Dedifferentiated amniotic fluid mesenchymal stem cell (primary cell): ENCODE measurements at regions not wholly inside any gene's neighbourhood (a gene's known extent, or its start where the extent isn't known, plus 50 kb on each side); places are given as distances from the start of the nearest gene placed in this dataset.

Experiments
- DNase-seq: peaks from one replicate; pipeline ENCODE4 v3.0.0-alpha.2; 2016; ENCODE audit errors: extremely low spot score

DNA sequence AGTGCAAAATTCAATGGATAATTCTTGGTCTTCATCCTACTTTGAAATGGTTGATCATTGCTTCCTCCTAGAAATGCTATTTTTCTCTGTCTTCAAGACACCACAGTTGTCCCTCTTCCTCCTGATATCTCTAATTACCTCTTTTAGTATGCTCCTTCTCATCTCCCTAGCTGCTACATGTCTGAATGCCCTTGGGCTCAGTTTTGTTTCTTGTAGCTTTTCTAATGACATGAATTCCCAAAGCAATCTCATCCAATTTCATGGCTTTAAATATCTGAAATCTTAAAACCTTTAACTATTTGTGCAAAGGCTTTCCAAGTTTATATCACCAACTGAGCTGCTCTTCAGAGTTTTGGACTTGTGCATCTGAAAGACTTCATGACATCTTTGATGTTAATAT is 120.2 kb upstream of the RGS17 start:
- no peak for DNase-seq

DNA sequence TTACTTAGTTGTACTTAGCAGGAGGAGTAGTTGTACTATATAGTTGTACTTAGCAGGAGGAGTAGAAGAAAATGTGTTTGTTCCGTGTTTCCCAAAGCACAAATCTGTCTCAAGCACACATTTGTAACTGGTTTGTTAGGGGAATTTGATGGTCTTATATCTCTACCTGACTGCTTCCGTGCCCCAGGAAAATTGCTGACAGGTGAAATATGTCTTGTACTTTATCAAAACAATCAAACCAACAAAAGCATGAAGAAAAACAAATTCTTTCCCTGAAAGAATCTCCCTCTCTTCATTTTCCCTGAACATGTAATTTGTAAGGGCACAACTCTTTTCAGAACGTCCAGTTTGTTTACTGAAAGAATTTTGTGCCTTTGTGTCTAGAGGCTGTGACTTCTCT is 106.6 kb upstream of the RGS17 start:
- no peak for DNase-seq

DNA sequence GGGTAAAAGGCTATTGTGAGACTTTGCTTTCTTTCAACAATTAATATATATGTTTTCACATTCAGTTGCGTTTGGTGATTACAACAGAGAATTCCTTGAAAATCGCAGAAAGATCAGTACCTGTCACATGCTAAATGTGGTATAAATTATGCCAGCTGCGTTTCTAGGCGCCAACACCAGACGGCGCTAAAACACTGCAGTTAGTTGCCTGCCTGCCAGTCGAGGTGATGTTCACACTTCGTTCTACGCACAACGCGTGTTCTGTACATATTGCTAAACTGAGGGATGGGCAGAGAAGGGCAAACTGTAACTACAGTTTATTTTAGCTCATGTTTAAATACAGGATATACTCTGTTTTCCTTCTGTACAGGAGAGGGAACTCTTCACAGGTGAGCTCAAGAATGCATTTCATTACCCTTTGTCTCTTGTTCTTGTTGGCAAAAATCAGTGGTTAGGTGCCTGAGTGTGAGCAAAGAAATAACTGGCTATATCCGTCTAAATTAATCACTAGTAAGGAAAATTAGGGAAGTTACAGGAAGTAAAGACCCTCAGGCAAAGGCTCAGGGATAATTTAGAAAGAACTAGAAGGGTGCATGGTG is 100.1 kb upstream of the RGS17 start:
- DNase-seq = no peak

DNA sequence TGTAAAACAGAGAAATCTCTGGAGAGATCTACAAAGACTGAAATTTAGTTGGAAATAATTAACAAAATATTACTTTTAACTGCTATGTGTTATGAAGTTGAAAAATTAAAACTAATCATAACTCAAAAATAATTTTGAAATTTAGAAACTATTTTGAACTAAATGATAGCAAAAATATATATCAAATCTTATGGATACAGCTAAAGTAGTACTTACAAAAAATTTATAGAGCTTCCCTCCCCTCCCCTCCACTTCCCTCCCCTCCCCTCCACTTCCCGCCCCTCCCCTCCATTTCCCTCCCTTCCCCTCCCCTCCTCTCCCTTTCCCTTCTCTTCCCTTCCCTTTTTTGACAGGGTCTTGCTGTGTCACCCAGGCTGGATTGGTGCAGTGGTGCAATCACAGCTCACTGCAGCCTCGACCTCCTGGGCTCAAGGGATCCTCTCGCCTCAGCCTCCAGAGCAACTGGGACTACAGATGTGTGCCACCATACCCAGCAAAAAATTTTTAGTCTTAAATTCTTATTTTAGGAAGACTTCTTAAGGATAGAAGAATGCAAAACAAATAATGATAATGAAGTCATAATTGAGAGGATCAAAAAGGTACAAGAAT is 87.2 kb upstream of the RGS17 start:
- DNase-seq = no peak

DNA sequence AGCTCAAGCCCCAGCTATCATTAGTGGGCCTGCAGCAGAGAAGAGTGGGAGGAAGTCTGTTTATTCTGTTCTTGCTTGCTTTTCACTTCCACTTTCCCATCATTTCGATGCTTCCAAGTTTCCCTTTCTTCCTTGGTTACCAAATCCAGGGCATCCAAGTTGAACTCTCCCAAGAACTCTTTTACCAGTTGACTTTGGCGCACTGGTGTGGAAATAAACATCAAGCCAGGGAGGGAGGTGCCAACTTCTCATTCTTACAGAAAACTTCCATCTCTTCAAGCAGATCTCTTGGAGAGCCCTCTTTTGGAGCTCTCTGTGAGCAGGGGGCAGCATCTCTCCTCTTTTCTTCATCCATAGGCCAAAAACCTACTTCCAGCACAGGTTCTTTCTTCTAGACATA is 85.7 kb upstream of the RGS17 start:
- no peak for DNase-seq

DNA sequence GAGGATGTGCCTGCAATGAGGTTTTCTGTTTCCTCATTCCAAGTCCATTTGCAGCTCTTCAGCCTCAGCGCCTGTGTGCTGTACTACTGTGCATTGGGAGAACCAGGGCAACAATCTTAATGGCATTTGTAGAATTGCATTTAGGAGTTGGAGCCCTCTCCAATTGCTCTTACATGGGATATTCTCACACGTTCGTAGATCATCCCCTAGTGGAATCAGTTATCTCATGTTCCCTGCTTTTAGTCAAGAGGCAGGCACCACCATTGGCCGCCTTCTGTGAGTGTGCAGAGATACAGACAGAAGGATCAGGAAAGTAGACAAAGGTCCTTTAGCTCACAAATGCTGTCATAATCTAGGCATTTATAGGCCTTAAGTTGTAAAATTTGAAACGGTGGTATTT is 84.2 kb upstream of the RGS17 start:
- DNase-seq = no peak

DNA sequence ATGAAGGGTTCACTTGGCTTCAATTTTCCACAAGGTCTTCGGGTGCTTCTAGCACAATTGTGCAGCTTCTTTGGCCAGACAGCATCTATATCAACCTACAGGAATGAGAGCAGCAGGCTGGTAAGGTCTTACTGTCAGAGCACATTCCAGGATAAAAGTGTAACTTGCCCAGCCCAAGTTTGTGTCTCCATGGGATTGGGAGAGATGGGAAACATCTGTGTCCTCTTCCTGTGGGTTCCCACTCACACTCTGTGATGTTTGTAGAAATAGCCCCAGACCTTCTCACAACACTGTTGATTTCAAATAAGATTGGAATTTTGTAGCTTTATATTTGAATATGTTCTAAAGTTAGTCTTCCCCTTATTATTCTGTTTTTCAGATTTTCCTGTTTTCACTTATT is 83.4 kb upstream of the RGS17 start:
- no peak for DNase-seq

DNA sequence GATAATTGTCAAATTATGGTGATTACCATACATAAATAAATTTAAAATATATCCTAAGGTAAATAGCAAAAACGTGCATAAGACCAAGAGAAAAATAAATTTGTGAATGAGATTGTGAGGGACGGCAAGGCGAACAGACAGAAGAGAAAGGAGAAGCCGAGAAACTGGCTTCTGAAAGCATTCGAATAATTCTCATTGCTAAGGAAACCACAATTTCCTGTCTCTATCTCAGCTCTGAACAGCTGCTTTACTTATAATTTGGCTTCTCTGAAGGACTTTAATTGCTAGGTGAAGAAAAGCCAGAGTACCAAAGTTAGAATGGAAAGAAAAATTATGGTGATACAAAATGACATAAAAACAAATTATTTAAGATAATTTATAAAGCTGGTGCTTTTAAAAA is 79.0 kb upstream of the RGS17 start:
- DNase-seq = no peak

DNA sequence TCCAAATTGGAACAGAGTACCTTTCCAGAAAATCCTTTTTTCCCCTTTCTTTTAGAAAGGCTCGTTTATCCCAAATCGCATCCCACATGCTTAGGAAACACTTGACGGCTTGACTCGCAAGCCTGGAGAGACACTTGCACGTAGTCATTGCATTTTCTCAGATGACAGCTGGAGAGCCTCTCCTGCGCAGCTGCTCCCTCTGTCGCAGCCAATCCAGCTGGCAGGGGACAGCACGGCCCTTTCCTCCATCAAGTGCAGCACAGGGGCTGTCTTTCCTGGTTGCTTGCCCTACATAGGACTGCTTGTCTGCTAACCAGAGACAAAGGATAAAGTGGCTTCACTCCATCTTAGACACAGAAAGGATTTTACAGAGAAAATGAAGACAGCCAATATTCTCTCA is 77.6 kb upstream of the RGS17 start:
- no peak for DNase-seq

DNA sequence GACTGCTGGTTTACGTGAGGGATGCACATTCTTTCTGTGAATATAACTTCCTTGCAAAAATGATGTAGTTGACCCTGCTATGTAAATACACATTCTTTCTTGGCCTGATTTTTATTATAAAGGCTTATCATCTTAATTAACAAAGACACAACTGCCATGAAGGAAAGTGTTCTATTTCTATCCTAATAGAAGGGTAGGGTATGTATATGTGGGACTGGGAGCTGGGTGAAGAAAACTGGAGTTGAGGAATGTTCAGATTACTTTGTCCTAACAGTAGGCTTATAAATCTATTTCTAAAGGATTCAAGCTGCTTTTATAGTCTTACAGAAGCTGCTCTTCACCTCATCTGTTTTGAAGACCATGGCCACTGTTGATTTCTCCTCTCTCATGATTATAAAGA is 76.5 kb upstream of the RGS17 start:
- no peak for DNase-seq

DNA sequence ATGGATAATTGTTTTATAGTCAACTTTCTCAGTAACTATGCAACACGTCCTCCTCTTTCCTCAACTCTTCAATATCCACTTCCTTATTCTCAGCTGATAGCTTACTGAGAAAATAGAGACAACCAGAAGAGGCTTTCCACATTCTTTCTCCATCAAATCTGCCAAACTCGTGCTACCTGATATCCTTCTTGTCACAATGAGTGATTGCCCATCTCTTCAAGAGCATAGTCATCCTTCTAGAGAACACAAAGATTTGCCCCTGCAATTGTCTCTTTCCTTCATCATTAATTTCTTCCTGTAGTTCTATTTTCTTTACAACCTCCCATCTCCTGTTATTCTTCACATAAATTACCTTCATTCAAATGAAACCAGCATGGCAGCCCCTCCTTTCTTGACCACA is 75.9 kb upstream of the RGS17 start:
- DNase-seq = no peak

DNA sequence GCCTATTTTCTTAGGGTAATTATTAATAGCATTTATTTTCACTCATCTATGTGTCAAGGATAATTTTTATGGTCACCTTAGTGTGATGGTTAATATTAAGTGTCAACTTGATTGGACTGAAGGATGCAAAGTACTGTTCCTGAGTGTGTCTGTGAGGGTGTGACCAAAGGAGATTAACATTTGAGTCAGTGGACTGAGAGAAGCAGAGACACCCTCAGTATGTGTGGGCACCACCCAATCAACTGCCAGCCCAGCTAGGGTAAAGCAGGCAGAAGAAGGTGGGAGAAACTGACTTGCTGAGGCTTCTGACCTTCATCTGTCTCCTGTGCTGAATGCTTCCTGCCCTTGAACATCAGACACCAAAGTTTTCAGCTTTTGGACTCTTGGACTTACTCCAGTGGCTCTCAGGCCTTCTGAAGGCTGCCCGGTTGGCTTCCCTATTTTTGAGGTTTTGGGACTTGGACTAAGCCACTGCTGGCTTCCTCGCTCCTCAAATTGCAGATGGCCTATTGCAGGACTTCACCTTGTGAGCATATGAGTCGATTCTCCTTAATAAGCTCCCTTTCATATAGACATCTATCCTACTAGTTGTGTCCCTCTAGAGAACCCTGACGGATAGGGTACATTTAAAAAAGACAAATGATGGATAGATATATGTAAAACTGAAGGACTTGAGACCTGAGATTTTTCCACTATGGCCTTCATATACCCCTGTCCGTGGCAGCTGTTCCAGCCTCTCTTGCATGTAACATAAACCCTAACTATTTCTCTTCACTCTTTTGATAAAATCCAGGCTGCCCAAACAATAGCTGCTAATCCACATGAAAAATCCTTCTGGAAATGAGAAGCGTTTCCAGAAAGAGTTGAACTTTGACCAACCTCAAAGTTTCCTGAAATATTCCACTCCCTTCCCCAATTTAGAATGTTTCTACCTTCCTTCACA is 62.1 kb upstream of the RGS17 start:
- no peak for DNase-seq

DNA sequence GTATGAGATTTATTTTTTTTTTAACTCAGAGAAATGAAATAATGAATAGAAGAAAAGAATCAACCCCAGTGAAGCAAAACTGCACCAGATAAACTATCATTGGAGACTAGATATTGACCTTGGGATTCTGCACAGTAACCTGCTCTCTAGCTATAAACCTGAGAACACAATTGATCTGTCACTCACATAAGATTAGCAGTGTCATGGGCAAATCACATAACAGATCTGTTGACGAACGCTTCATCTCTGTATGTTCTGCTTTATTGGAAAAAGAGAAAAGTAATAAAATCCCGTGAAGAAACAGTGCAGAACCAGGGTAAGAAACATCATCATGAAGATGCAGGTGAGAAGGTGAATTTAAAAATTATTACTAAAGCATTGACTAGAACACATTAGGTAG is 52.8 kb upstream of the RGS17 start:
- DNase-seq = no peak
